ENCODE measurements at regions not wholly inside any gene's neighbourhood (a gene's known extent, or its start where the extent isn't known, plus 50 kb on each side); places are given as distances from the start of the nearest gene placed in this dataset.
A peak's percentile ranks its signal among the peaks of the same experiment; 100 is the strongest.

DNA sequence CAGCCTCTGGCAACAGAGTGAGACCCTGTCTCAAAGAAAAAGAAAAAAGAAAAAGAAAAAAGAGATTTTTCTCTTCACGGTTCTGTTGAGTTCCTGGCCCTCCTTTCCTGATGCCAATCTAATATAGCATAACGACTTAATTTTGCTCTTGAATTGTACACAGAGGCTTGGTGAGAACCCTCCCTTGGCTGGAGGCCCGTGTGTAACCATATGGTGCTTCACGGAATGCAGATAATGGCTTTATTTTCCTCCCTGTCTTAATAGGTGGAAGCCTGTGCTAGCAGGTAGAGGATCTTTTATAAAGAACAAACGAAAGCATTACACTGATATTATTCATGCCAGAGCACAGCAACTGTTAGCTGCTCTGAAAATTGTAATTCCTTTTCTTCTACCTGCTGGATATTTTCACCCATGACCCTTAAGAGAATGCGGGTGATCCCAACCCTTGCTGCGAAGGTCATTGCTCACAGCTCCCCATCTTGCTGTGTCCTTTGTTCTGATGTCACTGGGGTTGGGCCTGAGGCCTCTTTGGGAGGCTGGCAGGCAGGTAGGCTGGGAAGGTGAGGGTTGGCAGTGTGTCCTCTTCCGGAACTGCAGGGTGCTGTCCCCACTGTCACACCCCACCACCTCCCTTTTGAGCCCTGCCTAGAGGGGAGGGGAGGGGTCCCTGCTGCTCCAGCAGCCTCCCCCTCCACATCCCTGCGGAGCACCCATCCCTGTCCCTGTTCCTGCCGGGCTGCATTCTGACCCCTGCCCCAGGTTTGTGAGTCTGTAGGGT lies 83.8 kb upstream of the STOX2 start:
- H3K9ac ChIP-seq (ENCODE audit: low read depth, low read length, poor library complexity) = no peak overlapping the region
- no peak overlapping the region for H3K4me3 ChIP-seq (ENCODE audit: low read length in 2 of 2)
- no peak overlapping the region for H3K23ac ChIP-seq (ENCODE audit: low read depth, low read length, poor library complexity)
- no peaks in the 10 kb centered on the region for H3K79me1 ChIP-seq (ENCODE audit: low read depth, low read length)
- no peaks in the 10 kb centered on the region for H3K27me3 ChIP-seq (ENCODE audit: control insufficient read depth in 3 of 3, insufficient read depth in 3 of 3, low read depth in 1 of 3, low read length in 3 of 3)
- H3K18ac ChIP-seq (ENCODE audit: low read length) = peak overlapping the region; percentile 78
- no peak overlapping the region for H3K27ac ChIP-seq (replicated peaks; ENCODE audit: low read length)
- no peak overlapping the region for H2AK5ac ChIP-seq (ENCODE audit: low read depth, low read length)
- H4K8ac ChIP-seq (ENCODE audit: low read depth, low read length) = no peak overlapping the region
- no peak overlapping the region for H2BK120ac ChIP-seq (ENCODE audit: low read depth, low read length)
- H3K36me3 ChIP-seq (replicated peaks in 1 of 2; ENCODE audit: control insufficient read depth in 2 of 2, insufficient read depth in 2 of 2, low read length in 2 of 2) = no peaks in the 10 kb centered on the region
- peaks cover 0 to 2% of the 10 kb centered on the region in 2 donors for H3K4me1 ChIP-seq (ENCODE audit: control insufficient read depth in 2 of 2, insufficient read depth in 1 of 2, low read depth in 1 of 2, low read length in 2 of 2)
- no peak overlapping the region for H2BK12ac ChIP-seq (ENCODE audit: low read length)
- no peak overlapping the region for H2AFZ ChIP-seq (ENCODE audit: low read length)
- H2BK15ac ChIP-seq (ENCODE audit: low read length) = no peak overlapping the region
- H3K4me2 ChIP-seq (ENCODE audit: insufficient read depth, low read length, poor library complexity, severe bottlenecking) = no peak overlapping the region
- H4K91ac ChIP-seq (ENCODE audit: low read depth, low read length, poor library complexity) = no peak overlapping the region
- H3K14ac ChIP-seq (ENCODE audit: low read length) = no peak overlapping the region
- DNase-seq (ENCODE audit: low spot score) = no peak
- no peak overlapping the region for H3K4ac ChIP-seq (ENCODE audit: low read length)
- H3K9me3 ChIP-seq (replicated peaks in 1 of 2; ENCODE audit: control insufficient read depth in 2 of 2, insufficient read depth in 1 of 2, low read depth in 1 of 2, low read length in 2 of 2) = peaks cover 0 to 4% of the 10 kb centered on the region in 2 donors
- no CpG with 5 or more reads among the region's 10 CpGs for WGBS, 2 donors (ENCODE audit: extremely low coverage in 2 of 2, insufficient read length in 2 of 2, insufficient replicate concordance in 1 of 2)
- H2BK5ac ChIP-seq (ENCODE audit: low read length) = no peak overlapping the region

DNA sequence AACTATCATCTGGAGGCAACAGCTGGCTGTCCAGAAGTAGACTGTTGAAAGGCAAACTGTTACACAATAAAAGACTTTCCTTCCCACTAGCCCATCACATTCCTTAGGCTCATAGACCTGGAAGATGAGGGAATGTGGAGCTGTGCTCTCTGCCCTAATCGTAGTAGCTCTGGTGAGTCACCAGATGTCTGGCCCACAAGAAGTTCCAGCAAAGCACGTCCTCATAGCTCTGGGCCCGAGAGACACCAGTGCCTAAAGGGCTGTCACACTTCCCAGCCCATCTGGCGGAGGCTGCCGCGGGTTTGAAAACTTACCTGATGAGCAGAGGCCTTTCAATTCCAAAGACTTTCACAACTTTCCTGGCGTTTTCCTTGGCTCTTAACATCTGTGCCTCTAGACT lies 81.7 kb upstream of the STOX2 start:
- WGBS, 2 donors (ENCODE audit: extremely low coverage in 2 of 2, insufficient read length in 2 of 2, insufficient replicate concordance in 1 of 2) = no CpG with 5 or more reads among the region's 7 CpGs
- no peak overlapping the region for H2BK5ac ChIP-seq (ENCODE audit: low read length)
- no peak overlapping the region for H3K14ac ChIP-seq (ENCODE audit: low read length)
- no peak overlapping the region for H3K18ac ChIP-seq (ENCODE audit: low read length)
- H3K4ac ChIP-seq (ENCODE audit: low read length) = no peak overlapping the region
- H3K9ac ChIP-seq (ENCODE audit: low read depth, low read length, poor library complexity) = no peak overlapping the region
- no peak overlapping the region for H2AK5ac ChIP-seq (ENCODE audit: low read depth, low read length)
- no peak overlapping the region for H4K91ac ChIP-seq (ENCODE audit: low read depth, low read length, poor library complexity)
- no peak overlapping the region for H3K27ac ChIP-seq (replicated peaks; ENCODE audit: low read length)
- no peak overlapping the region for H4K8ac ChIP-seq (ENCODE audit: low read depth, low read length)
- H3K4me1 ChIP-seq (ENCODE audit: control insufficient read depth in 2 of 2, insufficient read depth in 1 of 2, low read depth in 1 of 2, low read length in 2 of 2) = peaks cover 0 to 2% of the 10 kb centered on the region in 2 donors
- no peak overlapping the region for H2BK15ac ChIP-seq (ENCODE audit: low read length)
- H3K36me3 ChIP-seq (replicated peaks in 1 of 2; ENCODE audit: control insufficient read depth in 2 of 2, insufficient read depth in 2 of 2, low read length in 2 of 2) = no peaks in the 10 kb centered on the region
- H2AFZ ChIP-seq (ENCODE audit: low read length) = no peak overlapping the region
- no peaks in the 10 kb centered on the region for H3K79me1 ChIP-seq (ENCODE audit: low read depth, low read length)
- H3K27me3 ChIP-seq (ENCODE audit: control insufficient read depth in 3 of 3, insufficient read depth in 3 of 3, low read depth in 1 of 3, low read length in 3 of 3) = peaks cover 0 to 8% (median 0%) of the 10 kb centered on the region in 3 experiments
- no peak overlapping the region for H2BK12ac ChIP-seq (ENCODE audit: low read length)
- no peak for DNase-seq (ENCODE audit: low spot score)
- no peak overlapping the region for H3K23ac ChIP-seq (ENCODE audit: low read depth, low read length, poor library complexity)
- no peak overlapping the region for H3K4me3 ChIP-seq (ENCODE audit: low read length in 2 of 2)
- no peak overlapping the region for H2BK120ac ChIP-seq (ENCODE audit: low read depth, low read length)
- no peak overlapping the region for H3K4me2 ChIP-seq (ENCODE audit: insufficient read depth, low read length, poor library complexity, severe bottlenecking)
- H3K9me3 ChIP-seq (replicated peaks in 1 of 2; ENCODE audit: control insufficient read depth in 2 of 2, insufficient read depth in 1 of 2, low read depth in 1 of 2, low read length in 2 of 2) = peaks cover 0 to 4% of the 10 kb centered on the region in 2 donors

DNA sequence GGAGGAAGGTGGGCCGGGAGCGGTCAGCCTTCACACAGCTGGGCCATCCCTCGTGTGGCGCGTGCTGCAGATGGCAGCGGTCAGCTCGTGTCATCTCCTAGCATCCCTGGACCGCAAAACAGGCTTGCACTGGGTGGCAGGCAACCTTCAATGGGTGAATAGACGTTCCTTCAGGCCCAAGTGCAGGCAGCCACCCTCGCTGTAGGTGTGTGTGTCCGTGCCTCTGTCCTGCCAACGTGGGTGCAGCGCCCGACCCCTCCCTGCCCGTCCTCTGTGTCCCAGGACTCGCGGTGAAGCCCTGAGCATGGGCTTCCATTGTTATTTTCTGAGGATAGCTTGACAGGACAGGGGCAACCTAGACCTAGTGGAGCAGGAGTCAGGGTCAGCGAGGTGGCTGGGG lies 79.8 kb upstream of the STOX2 start:
- H3K27ac ChIP-seq (replicated peaks; ENCODE audit: low read length) = no peak overlapping the region
- H3K14ac ChIP-seq (ENCODE audit: low read length) = no peak overlapping the region
- H3K23ac ChIP-seq (ENCODE audit: low read depth, low read length, poor library complexity) = peak overlapping the region; percentile 43
- H3K4me1 ChIP-seq (ENCODE audit: control insufficient read depth in 2 of 2, insufficient read depth in 1 of 2, low read depth in 1 of 2, low read length in 2 of 2) = peaks cover 0 to 2% of the 10 kb centered on the region in 2 donors
- no peak overlapping the region for H4K8ac ChIP-seq (ENCODE audit: low read depth, low read length)
- no peaks in the 10 kb centered on the region for H3K79me1 ChIP-seq (ENCODE audit: low read depth, low read length)
- no peak overlapping the region for H2AFZ ChIP-seq (ENCODE audit: low read length)
- H2BK5ac ChIP-seq (ENCODE audit: low read length) = no peak overlapping the region
- H3K4ac ChIP-seq (ENCODE audit: low read length) = no peak overlapping the region
- H3K27me3 ChIP-seq (ENCODE audit: control insufficient read depth in 3 of 3, insufficient read depth in 3 of 3, low read depth in 1 of 3, low read length in 3 of 3) = peaks cover 0 to 12% (median 0%) of the 10 kb centered on the region in 3 experiments
- WGBS, 2 donors (ENCODE audit: extremely low coverage in 2 of 2, insufficient read length in 2 of 2, insufficient replicate concordance in 1 of 2) = no CpG with 5 or more reads among the region's 18 CpGs
- no peak overlapping the region for H2BK12ac ChIP-seq (ENCODE audit: low read length)
- no peak overlapping the region for H3K4me2 ChIP-seq (ENCODE audit: insufficient read depth, low read length, poor library complexity, severe bottlenecking)
- DNase-seq (ENCODE audit: low spot score) = no peak
- H2BK120ac ChIP-seq (ENCODE audit: low read depth, low read length) = no peak overlapping the region
- no peak overlapping the region for H2BK15ac ChIP-seq (ENCODE audit: low read length)
- H3K9me3 ChIP-seq (replicated peaks in 1 of 2; ENCODE audit: control insufficient read depth in 2 of 2, insufficient read depth in 1 of 2, low read depth in 1 of 2, low read length in 2 of 2) = peaks cover 0 to 4% of the 10 kb centered on the region in 2 donors
- H3K4me3 ChIP-seq (ENCODE audit: low read length in 2 of 2) = no peak overlapping the region
- H4K91ac ChIP-seq (ENCODE audit: low read depth, low read length, poor library complexity) = no peak overlapping the region
- H3K18ac ChIP-seq (ENCODE audit: low read length) = no peak overlapping the region
- H3K9ac ChIP-seq (ENCODE audit: low read depth, low read length, poor library complexity) = no peak overlapping the region
- peak overlapping the region; percentile 2 for H2AK5ac ChIP-seq (ENCODE audit: low read depth, low read length)
- no peaks in the 10 kb centered on the region for H3K36me3 ChIP-seq (replicated peaks in 1 of 2; ENCODE audit: control insufficient read depth in 2 of 2, insufficient read depth in 2 of 2, low read length in 2 of 2)

- H3K9ac ChIP-seq (ENCODE audit: low read depth, low read length, poor library complexity) = no peak overlapping the region
- H3K4ac ChIP-seq (ENCODE audit: low read length) = no peak overlapping the region
- no peak overlapping the region for H2BK5ac ChIP-seq (ENCODE audit: low read length)
- H3K4me2 ChIP-seq (ENCODE audit: insufficient read depth, low read length, poor library complexity, severe bottlenecking) = no peak overlapping the region
- DNase-seq (ENCODE audit: low spot score) = no peak
- no peaks in the 10 kb centered on the region for H3K79me1 ChIP-seq (ENCODE audit: low read depth, low read length)
- H3K36me3 ChIP-seq (replicated peaks in 1 of 2; ENCODE audit: control insufficient read depth in 2 of 2, insufficient read depth in 2 of 2, low read length in 2 of 2) = no peaks in the 10 kb centered on the region
- H3K18ac ChIP-seq (ENCODE audit: low read length) = peak overlapping the region; percentile 54
- H3K14ac ChIP-seq (ENCODE audit: low read length) = no peak overlapping the region
- H3K9me3 ChIP-seq (replicated peaks in 1 of 2; ENCODE audit: control insufficient read depth in 2 of 2, insufficient read depth in 1 of 2, low read depth in 1 of 2, low read length in 2 of 2) = peaks cover 0 to 4% of the 10 kb centered on the region in 2 donors
- no CpG with 5 or more reads among the region's 10 CpGs for WGBS, 2 donors (ENCODE audit: extremely low coverage in 2 of 2, insufficient read length in 2 of 2, insufficient replicate concordance in 1 of 2)
- H2AFZ ChIP-seq (ENCODE audit: low read length) = peak overlapping the region; percentile 12
- H3K4me3 ChIP-seq (ENCODE audit: low read length in 2 of 2) = no peak overlapping the region
- H2BK12ac ChIP-seq (ENCODE audit: low read length) = no peak overlapping the region
- peaks cover 0 to 12% (median 0%) of the 10 kb centered on the region in 3 experiments for H3K27me3 ChIP-seq (ENCODE audit: control insufficient read depth in 3 of 3, insufficient read depth in 3 of 3, low read depth in 1 of 3, low read length in 3 of 3)
- H4K8ac ChIP-seq (ENCODE audit: low read depth, low read length) = no peak overlapping the region
- peaks cover 0 to 2% of the 10 kb centered on the region in 2 donors for H3K4me1 ChIP-seq (ENCODE audit: control insufficient read depth in 2 of 2, insufficient read depth in 1 of 2, low read depth in 1 of 2, low read length in 2 of 2)
- no peak overlapping the region for H2BK15ac ChIP-seq (ENCODE audit: low read length)
- H3K27ac ChIP-seq (replicated peaks; ENCODE audit: low read length) = no peak overlapping the region
- no peak overlapping the region for H2BK120ac ChIP-seq (ENCODE audit: low read depth, low read length)
- H4K91ac ChIP-seq (ENCODE audit: low read depth, low read length, poor library complexity) = no peak overlapping the region
- no peak overlapping the region for H2AK5ac ChIP-seq (ENCODE audit: low read depth, low read length)
- no peak overlapping the region for H3K23ac ChIP-seq (ENCODE audit: low read depth, low read length, poor library complexity)
Observed at GRCh38 chr4:183826461-183826860, 78.6 kb upstream of the STOX2 start.

All from neuronal stem cell (in vitro differentiated cells).